ENCODE measurements at regions not wholly inside any gene's neighbourhood (a gene's known extent, or its start where the extent isn't known, plus 50 kb on each side); places are given as distances from the start of the nearest gene placed in this dataset.

GRCh38 chr1:175888996-175889395, 145.6 kb upstream of the TNR start:
- no peak for DNase-seq

More at GRCh38 chr1:175888996-175889395, 145.6 kb upstream of the TNR start:
- no peak overlapping the region for H3K4me2 ChIP-seq (ENCODE audit: insufficient read depth, insufficient read length, low read length)
- H4K20me1 ChIP-seq (ENCODE audit: control insufficient read depth, insufficient read depth, insufficient read length): no peaks in the 10 kb centered on the region
- H3K9me3 ChIP-seq (ENCODE audit: control insufficient read depth, low read depth, low read length): no peaks in the 10 kb centered on the region
- H3K14ac ChIP-seq (ENCODE audit: insufficient read depth, low read length): no peak overlapping the region
- H4K8ac ChIP-seq (replicated peaks; ENCODE audit: insufficient read length, low read depth, low read length): no peak overlapping the region
- H3K4ac ChIP-seq (ENCODE audit: low read depth, low read length): no peak overlapping the region
- H3K4me1 Mint-ChIP-seq: peaks cover 15 to 16% of the 10 kb centered on the region in 2 experiments
- H3K18ac ChIP-seq (ENCODE audit: insufficient read length, low read depth, low read length): no peak overlapping the region
- H3K27ac ChIP-seq (ENCODE audit: insufficient read length, low read depth, low read length): no peak overlapping the region
- H3K79me1 ChIP-seq (ENCODE audit: insufficient read depth, low read depth, low read length, poor library complexity, severe bottlenecking): no peaks in the 10 kb centered on the region
- no peak overlapping the region for H2AFZ ChIP-seq (ENCODE audit: low read length)
- H3K23me2 ChIP-seq (ENCODE audit: insufficient read length, low read depth, low read length, poor library complexity, severe bottlenecking): peaks cover 4% of the 10 kb centered on the region
- no peaks in the 10 kb centered on the region for H3K79me2 ChIP-seq (ENCODE audit: insufficient read depth, low read length)
- peaks cover 30% of the 10 kb centered on the region; the same call in 1 of the 2 replicates for H3K27me3 ChIP-seq (ENCODE audit: insufficient read depth, low read length)
- no peak overlapping the region for H4K91ac ChIP-seq (ENCODE audit: insufficient read length, low read depth, low read length)
- no peak overlapping the region for H4K5ac ChIP-seq (ENCODE audit: insufficient read length, low read depth, low read length)
- H2BK20ac ChIP-seq (ENCODE audit: low read depth, low read length, poor library complexity, severe bottlenecking): no peak overlapping the region
- no peak overlapping the region for H3T11ph ChIP-seq (ENCODE audit: low read length)
- no peaks in the 10 kb centered on the region for H3K4me1 ChIP-seq (ENCODE audit: insufficient read depth, low read length)
- no CpG with 5 or more reads among the region's 2 CpGs for WGBS (ENCODE audit: extremely low coverage, insufficient read length, low lambda C conversion rate)
- H2AK5ac ChIP-seq (ENCODE audit: insufficient read length, low read length): no peak overlapping the region
- no peak overlapping the region for H3K56ac ChIP-seq (ENCODE audit: insufficient read length, low read depth, low read length)
- no peak overlapping the region for H3K23ac ChIP-seq (ENCODE audit: insufficient read length, low read depth, low read length)
- H3K27me3 Mint-ChIP-seq (ENCODE audit: low read depth): peaks cover 91% of the 10 kb centered on the region
- TF ChIP-seq, protein P1, sequence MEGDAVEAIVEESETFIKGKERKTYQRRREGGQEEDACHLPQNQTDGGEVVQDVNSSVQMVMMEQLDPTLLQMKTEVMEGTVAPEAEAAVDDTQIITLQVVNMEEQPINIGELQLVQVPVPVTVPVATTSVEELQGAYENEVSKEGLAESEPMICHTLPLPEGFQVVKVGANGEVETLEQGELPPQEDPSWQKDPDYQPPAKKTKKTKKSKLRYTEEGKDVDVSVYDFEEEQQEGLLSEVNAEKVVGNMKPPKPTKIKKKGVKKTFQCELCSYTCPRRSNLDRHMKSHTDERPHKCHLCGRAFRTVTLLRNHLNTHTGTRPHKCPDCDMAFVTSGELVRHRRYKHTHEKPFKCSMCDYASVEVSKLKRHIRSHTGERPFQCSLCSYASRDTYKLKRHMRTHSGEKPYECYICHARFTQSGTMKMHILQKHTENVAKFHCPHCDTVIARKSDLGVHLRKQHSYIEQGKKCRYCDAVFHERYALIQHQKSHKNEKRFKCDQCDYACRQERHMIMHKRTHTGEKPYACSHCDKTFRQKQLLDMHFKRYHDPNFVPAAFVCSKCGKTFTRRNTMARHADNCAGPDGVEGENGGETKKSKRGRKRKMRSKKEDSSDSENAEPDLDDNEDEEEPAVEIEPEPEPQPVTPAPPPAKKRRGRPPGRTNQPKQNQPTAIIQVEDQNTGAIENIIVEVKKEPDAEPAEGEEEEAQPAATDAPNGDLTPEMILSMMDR (conservative IDR thresholded peaks at IDR 0.05): no peak
- H3K36me3 Mint-ChIP-seq (ENCODE audit: insufficient read depth in 1 of 3, low read depth in 3 of 3): no peaks in the 10 kb centered on the region; a peak in 1 of 7 replicates
- H2BK12ac ChIP-seq (ENCODE audit: insufficient read length, low read depth, low read length): no peak overlapping the region
- no peaks in the 10 kb centered on the region for H3K9me3 Mint-ChIP-seq
- no peak overlapping the region for H2BK15ac ChIP-seq (ENCODE audit: low read depth, low read length)
- H3K27ac Mint-ChIP-seq: no peak overlapping the region
- H2BK5ac ChIP-seq (ENCODE audit: insufficient read length, low read length): no peak overlapping the region
- no peak overlapping the region for H3K9ac ChIP-seq (ENCODE audit: extremely low read depth, insufficient read length, low read length)
- no peak overlapping the region for H2BK120ac ChIP-seq (ENCODE audit: low read depth, low read length, poor library complexity, severe bottlenecking)
- H3K4me3 Mint-ChIP-seq: no peak overlapping the region

Data from H9 (cell line).